ENCODE measurements at regions not wholly inside any gene's neighbourhood (a gene's known extent, or its start where the extent isn't known, plus 50 kb on each side); places are given as distances from the start of the nearest gene placed in this dataset.

- TF ChIP-seq CTCF (IDR thresholded peaks at IDR 0.05) (no peak), ZFX (IDR thresholded peaks at IDR 0.05; ENCODE audit: borderline replicate concordance) (no peak)
Observed at GRCh38 chr6:140677781-140678528, 1303.5 kb upstream of the CITED2 start.
